Fibroblast of lung (primary cell): ENCODE measurements at regions not wholly inside any gene's neighbourhood (a gene's known extent, or its start where the extent isn't known, plus 50 kb on each side); places are given as distances from the start of the nearest gene placed in this dataset.
A peak's percentile ranks its signal among the peaks of the same experiment; 100 is the strongest.

ENCODE experiments used
- DNase-seq, 2 donors: peaks; one replicate each; pipeline versions ENCODE4 v3.0.0 to v3.0.0-alpha.2; 2010; ENCODE audit warnings: low read depth in 2 of 2
- H2AFZ ChIP-seq: 2 replicates; pipeline ENCODE4 v1.5.1; 2012; ENCODE audit warnings: low read length, control low read depth, inconsistent platforms
- H3K27ac ChIP-seq: 2 replicates; pipeline ENCODE4 v1.5.1; 2011; ENCODE audit warnings: low read length, control low read depth; ENCODE audit not compliant: insufficient read depth
- H3K27me3 ChIP-seq: 2 replicates; pipeline ENCODE4 v1.5.1; 2011; ENCODE audit warnings: mild to moderate bottlenecking, low read length; ENCODE audit not compliant: control insufficient read depth, insufficient read depth
- H3K36me3 ChIP-seq: 2 replicates; pipeline ENCODE4 v1.5.1; 2011; ENCODE audit warnings: low read length; ENCODE audit not compliant: control insufficient read depth, insufficient read depth
- H3K4me1 ChIP-seq: 2 replicates; pipeline ENCODE4 v1.5.1; 2011; ENCODE audit warnings: low read length; ENCODE audit not compliant: control insufficient read depth, insufficient read depth; ENCODE audit errors: extremely low read depth
- H3K4me2 ChIP-seq: 2 replicates; pipeline ENCODE4 v1.5.1; 2011; ENCODE audit warnings: low read length, control low read depth; ENCODE audit not compliant: insufficient read depth; ENCODE audit errors: extremely low read depth
- H3K4me3 ChIP-seq, 4 experiments: fragments of 200-600 bp in 1 of 4; sonication (generic) in 1 of 4; replicated peaks in 1 of 4; 2 replicates each; pipeline ENCODE4 v1.5.1; 2011 to 2016; ENCODE audit warnings: low read length in 4 of 4, low read depth in 3 of 4, mild to moderate bottlenecking in 3 of 4, control low read depth in 2 of 4, inconsistent platforms in 1 of 4, mixed read lengths in 1 of 4; ENCODE audit not compliant: insufficient read depth in 1 of 4; ENCODE audit errors: control extremely low read depth in 1 of 4
- H3K79me2 ChIP-seq: 2 replicates; pipeline ENCODE4 v1.5.1; 2012; ENCODE audit warnings: mild to moderate bottlenecking, low read length, inconsistent platforms; ENCODE audit not compliant: control insufficient read depth, insufficient read depth
- H3K9ac ChIP-seq: 2 replicates; pipeline ENCODE4 v1.5.1; 2011; ENCODE audit warnings: mild to moderate bottlenecking, low read length, control low read depth; ENCODE audit not compliant: insufficient read depth
- H3K9me3 ChIP-seq: 2 replicates; pipeline ENCODE4 v1.5.1; 2012; ENCODE audit warnings: low read depth, low read length; ENCODE audit not compliant: control insufficient read depth, insufficient read depth
- H4K20me1 ChIP-seq: 2 replicates; pipeline ENCODE4 v1.5.1; 2011; ENCODE audit warnings: low read length; ENCODE audit not compliant: control insufficient read depth, insufficient read depth; ENCODE audit errors: extremely low read depth
- CTCF ChIP-seq, 2 donors: IDR thresholded peaks in 1 of 2; conservative IDR thresholded peaks in 1 of 2; 1 replicate in 1 of 2; 2 replicates in 1 of 2; pipeline ENCODE4 v1.5.1; 2011 to 2012; ENCODE audit warnings: low read length in 2 of 2, control low read depth in 1 of 2, inconsistent platforms in 1 of 2, low read depth in 1 of 2, mild to moderate bottlenecking in 1 of 2
- EZH2 ChIP-seq: IDR thresholded peaks from 2 replicates; pipeline ENCODE4 v1.5.1; 2012; ENCODE audit warnings: low read length, control low read depth, mild to moderate bottlenecking; ENCODE audit errors: missing control alignments

- peak in 1 of 2 donors; percentile 49 for DNase-seq
- no peak overlapping the region for H3K27ac ChIP-seq
- H3K27me3 ChIP-seq, result no peaks in the 10 kb centered on the region
- H3K9ac ChIP-seq, result no peak overlapping the region
- H3K4me2 ChIP-seq, result no peak overlapping the region
- H2AFZ ChIP-seq, result peak overlapping the region; percentile 12
- no peaks in the 10 kb centered on the region for H3K36me3 ChIP-seq
- H3K9me3 ChIP-seq, result no peaks in the 10 kb centered on the region
- no peaks in the 10 kb centered on the region for H3K79me2 ChIP-seq
- no peaks in the 10 kb centered on the region for H3K4me1 ChIP-seq
- no peak overlapping the region for H3K4me3 ChIP-seq
- no peak for TF ChIP-seq CTCF (conservative IDR thresholded peaks at IDR 0.05 in 1 of 2, IDR thresholded peaks at IDR 0.05 in 1 of 2; ENCODE audit: low read depth in 1 of 2, low read length in 2 of 2)
- no peak for TF ChIP-seq EZH2
- H4K20me1 ChIP-seq, result no peaks in the 10 kb centered on the region
Observed at GRCh38 chr10:60446851-60447250, 57.2 kb upstream of the ANK3 start.

- DNase-seq, result peak in 1 of 2 donors; percentile 61
- no peak overlapping the region for H2AFZ ChIP-seq
- no peaks in the 10 kb centered on the region for H3K9me3 ChIP-seq
- no peaks in the 10 kb centered on the region for H4K20me1 ChIP-seq
- H3K36me3 ChIP-seq, result no peaks in the 10 kb centered on the region
- no peaks in the 10 kb centered on the region for H3K27me3 ChIP-seq
- TF ChIP-seq CTCF (conservative IDR thresholded peaks at IDR 0.05 in 1 of 2, IDR thresholded peaks at IDR 0.05 in 1 of 2; ENCODE audit: low read depth in 1 of 2, low read length in 2 of 2), result no peak
- no peak for TF ChIP-seq EZH2
- H3K79me2 ChIP-seq, result no peaks in the 10 kb centered on the region
- no peak overlapping the region for H3K9ac ChIP-seq
- H3K27ac ChIP-seq, result no peak overlapping the region
- no peak overlapping the region for H3K4me2 ChIP-seq
- H3K4me3 ChIP-seq, result no peak overlapping the region
- no peaks in the 10 kb centered on the region for H3K4me1 ChIP-seq
Observed at GRCh38 chr10:60446070-60446833, 56.6 kb upstream of the ANK3 start.

- Histone ChIP-seq H3K27ac (no peak overlapping the region), H3K4me2 (no peak overlapping the region), H3K9me3 (no peaks in the 10 kb centered on the region), H3K9ac (no peak overlapping the region), H3K79me2 (no peaks in the 10 kb centered on the region), H2AFZ (no peak overlapping the region), H3K4me3 (no peak overlapping the region), H3K27me3 (no peaks in the 10 kb centered on the region), H3K4me1 (no peaks in the 10 kb centered on the region), H3K36me3 (no peaks in the 10 kb centered on the region), H4K20me1 (no peaks in the 10 kb centered on the region)
- TF ChIP-seq CTCF (conservative IDR thresholded peaks at IDR 0.05 in 1 of 2, IDR thresholded peaks at IDR 0.05 in 1 of 2; ENCODE audit: low read depth in 1 of 2, low read length in 2 of 2) (peak; percentile 19 to 52), EZH2 (no peak)
- DNase-seq, result peak; percentile 34 to 73
Observed at GRCh38 chr10:60444494-60445064, 54.9 kb upstream of the ANK3 start.
